ENCODE measurements at regions not wholly inside any gene's neighbourhood (a gene's known extent, or its start where the extent isn't known, plus 50 kb on each side); places are given as distances from the start of the nearest gene placed in this dataset.
"Not testable (repeated sequence)": the region's sequence is repeated elsewhere in the genome, so short reads cannot be mapped to it uniquely, and the experiment has no call there.

DNA sequence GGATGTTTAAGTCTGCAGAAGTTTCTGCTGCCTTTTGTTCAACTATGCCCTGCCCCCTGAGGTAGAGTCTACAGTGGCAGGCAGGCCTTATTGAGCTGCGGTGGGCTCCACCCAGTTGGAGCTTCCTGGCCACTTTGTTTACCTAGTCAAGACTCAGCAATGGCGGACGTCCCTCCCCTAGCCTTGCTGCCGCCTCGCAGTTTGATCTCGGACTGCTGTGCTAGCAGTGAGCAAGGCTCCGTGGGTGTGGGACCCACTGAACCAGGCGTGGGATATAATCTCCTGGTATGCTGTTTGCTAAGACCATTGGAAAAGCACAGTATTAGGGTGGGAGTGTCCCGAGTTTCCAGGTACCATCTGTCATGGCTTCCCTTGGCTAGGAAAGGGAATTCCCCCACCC is 79.4 kb upstream of the RPS6KA6 start:
- not testable (repeated sequence) for H3K4me1 ChIP-seq (ENCODE audit: insufficient read depth, low read length); H3K27me3 Mint-ChIP-seq (ENCODE audit: low read depth, unreplicated experiment); H3K27ac Mint-ChIP-seq (ENCODE audit: unreplicated experiment); H3K4me3 ChIP-seq (ENCODE audit: insufficient read depth, low read depth, low read length); H3K4me2 ChIP-seq (ENCODE audit: low read length); FAIRE-seq; DNase-seq (ENCODE audit: low read depth); H3K9me3 ChIP-seq (ENCODE audit: insufficient read depth, low read depth, low read length); H3K9me3 Mint-ChIP-seq (ENCODE audit: unreplicated experiment); H3K27ac ChIP-seq (ENCODE audit: low read depth, low read length); H4K20me1 ChIP-seq (ENCODE audit: insufficient read depth, low read length); H3K4me1 Mint-ChIP-seq (ENCODE audit: low read depth, unreplicated experiment); H3K9ac ChIP-seq (ENCODE audit: low read length); H3K36me3 Mint-ChIP-seq (ENCODE audit: low read depth, unreplicated experiment); H3K36me3 ChIP-seq (ENCODE audit: insufficient read depth, low read length); H2AFZ ChIP-seq (ENCODE audit: low read depth, low read length); H3K79me2 ChIP-seq (ENCODE audit: insufficient read depth, low read length); H3K27me3 ChIP-seq (ENCODE audit: insufficient read depth, low read length); H3K4me3 Mint-ChIP-seq (ENCODE audit: unreplicated experiment)

DNA sequence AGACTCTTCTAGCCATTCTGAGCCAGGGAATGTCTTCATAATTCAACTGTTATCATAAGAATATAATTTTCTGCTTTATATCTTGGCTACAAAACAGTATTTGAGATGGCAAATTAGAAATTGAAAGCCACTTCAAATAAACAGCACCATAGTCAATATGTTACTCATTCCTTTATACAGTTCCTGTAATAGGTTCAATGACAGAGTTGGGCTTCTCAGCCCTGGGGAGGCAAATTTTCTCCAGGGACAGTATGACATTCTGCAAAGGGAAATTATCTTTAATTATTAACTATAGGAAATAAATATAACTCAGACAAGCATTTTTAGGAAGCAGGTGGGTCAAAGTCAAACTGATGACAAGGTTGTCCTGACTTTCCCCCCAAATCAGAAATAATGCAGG is 71.9 kb upstream of the RPS6KA6 start:
- Mint-ChIP-seq H3K36me3 (ENCODE audit: low read depth, unreplicated experiment) (no peaks in the 10 kb centered on the region), H3K27ac (ENCODE audit: unreplicated experiment) (no peak overlapping the region), H3K9me3 (ENCODE audit: unreplicated experiment) (no peaks in the 10 kb centered on the region), H3K4me3 (ENCODE audit: unreplicated experiment) (no peak overlapping the region), H3K4me1 (ENCODE audit: low read depth, unreplicated experiment) (peaks cover 8% of the 10 kb centered on the region), H3K27me3 (ENCODE audit: low read depth, unreplicated experiment) (no peaks in the 10 kb centered on the region)
- Histone ChIP-seq H3K4me1 (ENCODE audit: insufficient read depth, low read length) (no peaks in the 10 kb centered on the region), H2AFZ (ENCODE audit: low read depth, low read length) (no peak overlapping the region), H3K36me3 (ENCODE audit: insufficient read depth, low read length) (no peaks in the 10 kb centered on the region), H3K27me3 (ENCODE audit: insufficient read depth, low read length) (no peaks in the 10 kb centered on the region), H3K79me2 (ENCODE audit: insufficient read depth, low read length) (no peaks in the 10 kb centered on the region), H3K9me3 (ENCODE audit: insufficient read depth, low read depth, low read length) (no peaks in the 10 kb centered on the region), H3K4me2 (ENCODE audit: low read length) (no peak overlapping the region), H3K4me3 (ENCODE audit: insufficient read depth, low read depth, low read length) (no peak overlapping the region), H3K27ac (ENCODE audit: low read depth, low read length) (no peak overlapping the region), H4K20me1 (ENCODE audit: insufficient read depth, low read length) (no peaks in the 10 kb centered on the region), H3K9ac (ENCODE audit: low read length) (no peak overlapping the region)
- FAIRE-seq (peak; percentile 13), DNase-seq (ENCODE audit: low read depth) (no peak)
- no peak for TF ChIP-seq EZH2 (IDR thresholded peaks at IDR 0.05; ENCODE audit: insufficient read depth, low read length)
- TF ChIP-seq, protein P1, sequence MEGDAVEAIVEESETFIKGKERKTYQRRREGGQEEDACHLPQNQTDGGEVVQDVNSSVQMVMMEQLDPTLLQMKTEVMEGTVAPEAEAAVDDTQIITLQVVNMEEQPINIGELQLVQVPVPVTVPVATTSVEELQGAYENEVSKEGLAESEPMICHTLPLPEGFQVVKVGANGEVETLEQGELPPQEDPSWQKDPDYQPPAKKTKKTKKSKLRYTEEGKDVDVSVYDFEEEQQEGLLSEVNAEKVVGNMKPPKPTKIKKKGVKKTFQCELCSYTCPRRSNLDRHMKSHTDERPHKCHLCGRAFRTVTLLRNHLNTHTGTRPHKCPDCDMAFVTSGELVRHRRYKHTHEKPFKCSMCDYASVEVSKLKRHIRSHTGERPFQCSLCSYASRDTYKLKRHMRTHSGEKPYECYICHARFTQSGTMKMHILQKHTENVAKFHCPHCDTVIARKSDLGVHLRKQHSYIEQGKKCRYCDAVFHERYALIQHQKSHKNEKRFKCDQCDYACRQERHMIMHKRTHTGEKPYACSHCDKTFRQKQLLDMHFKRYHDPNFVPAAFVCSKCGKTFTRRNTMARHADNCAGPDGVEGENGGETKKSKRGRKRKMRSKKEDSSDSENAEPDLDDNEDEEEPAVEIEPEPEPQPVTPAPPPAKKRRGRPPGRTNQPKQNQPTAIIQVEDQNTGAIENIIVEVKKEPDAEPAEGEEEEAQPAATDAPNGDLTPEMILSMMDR (IDR thresholded peaks at IDR 0.05; ENCODE audit: insufficient read depth, low read depth, low read length): no peak

DNA sequence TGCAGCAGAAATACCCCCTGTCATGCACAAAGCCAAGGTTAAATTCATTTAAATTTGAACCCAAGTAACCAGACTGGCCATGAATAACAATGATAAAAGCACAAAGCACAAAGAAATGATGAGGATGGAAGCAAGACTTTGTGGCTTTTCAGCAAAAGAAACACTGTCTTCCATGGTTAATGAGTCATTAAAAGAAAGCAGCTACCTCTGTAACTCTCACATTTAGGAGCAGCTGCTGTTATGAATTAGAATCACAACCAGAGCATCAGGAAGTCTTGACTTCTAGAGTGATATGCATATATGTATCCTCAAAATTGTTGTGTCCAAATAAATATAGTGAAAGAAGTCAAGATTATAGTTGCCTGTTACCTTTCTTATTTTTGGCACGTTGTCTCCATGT is 70.7 kb upstream of the RPS6KA6 start:
- no peak for FAIRE-seq
- Histone ChIP-seq H3K4me2 (ENCODE audit: low read length) (no peak overlapping the region), H3K4me3 (ENCODE audit: insufficient read depth, low read depth, low read length) (no peak overlapping the region), H3K27ac (ENCODE audit: low read depth, low read length) (no peak overlapping the region), H3K79me2 (ENCODE audit: insufficient read depth, low read length) (no peaks in the 10 kb centered on the region), H3K27me3 (ENCODE audit: insufficient read depth, low read length) (no peaks in the 10 kb centered on the region), H3K9ac (ENCODE audit: low read length) (no peak overlapping the region), H3K36me3 (ENCODE audit: insufficient read depth, low read length) (no peaks in the 10 kb centered on the region), H2AFZ (ENCODE audit: low read depth, low read length) (no peak overlapping the region), H3K9me3 (ENCODE audit: insufficient read depth, low read depth, low read length) (no peaks in the 10 kb centered on the region), H3K4me1 (ENCODE audit: insufficient read depth, low read length) (no peaks in the 10 kb centered on the region), H4K20me1 (ENCODE audit: insufficient read depth, low read length) (no peaks in the 10 kb centered on the region)
- Mint-ChIP-seq H3K4me3 (ENCODE audit: unreplicated experiment) (no peak overlapping the region), H3K9me3 (ENCODE audit: unreplicated experiment) (no peaks in the 10 kb centered on the region), H3K36me3 (ENCODE audit: low read depth, unreplicated experiment) (no peaks in the 10 kb centered on the region), H3K27me3 (ENCODE audit: low read depth, unreplicated experiment) (no peaks in the 10 kb centered on the region), H3K27ac (ENCODE audit: unreplicated experiment) (no peak overlapping the region), H3K4me1 (ENCODE audit: low read depth, unreplicated experiment) (peaks cover 8% of the 10 kb centered on the region)
- TF ChIP-seq, protein P1 (IDR thresholded peaks at IDR 0.05; ENCODE audit: insufficient read depth, low read depth, low read length): no peak
- no peak for TF ChIP-seq EZH2 (IDR thresholded peaks at IDR 0.05; ENCODE audit: insufficient read depth, low read length)
- DNase-seq (ENCODE audit: low read depth): no peak

Measured in astrocyte (in vitro differentiated cells and primary cell).